Common myeloid progenitor, CD34-positive (primary cell): ENCODE measurements at regions not wholly inside any gene's neighbourhood (a gene's known extent, or its start where the extent isn't known, plus 50 kb on each side); places are given as distances from the start of the nearest gene placed in this dataset.

Experiments used
- CTCF ChIA-PET: fragments of 350-600 bp; sonication (Branson Sonifier 250); formaldehyde crosslinking; loops from one replicate; lab custom pipeline; 2021; ENCODE audit warnings: antibody characterized with exemption; lab: Charles Lee
- POLR2A ChIA-PET: fragments of 350-600 bp; sonication (Branson Sonifier 250); formaldehyde crosslinking; loops from one replicate; lab custom pipeline; 2021; ENCODE audit warnings: antibody characterized with exemption; lab: Charles Lee
- DNase-seq, 3 donors: peaks; one replicate each; pipeline versions ENCODE4 v3.0.0 to v3.0.0-alpha.2; 2013
- H3K27ac ChIP-seq, 2 experiments: 1 replicate in 1 of 2; 2 replicates in 1 of 2; pipeline ENCODE4 v1.7.0; 2013; ENCODE audit warnings: inconsistent platforms in 2 of 2, low read length in 2 of 2, mild to moderate bottlenecking in 2 of 2, low read depth in 1 of 2, moderate library complexity in 1 of 2; ENCODE audit not compliant: severe bottlenecking in 2 of 2, insufficient read depth in 1 of 2, poor library complexity in 1 of 2
- H3K27me3 ChIP-seq, 5 experiments: replicated peaks in 2 of 5; 1 replicate in 3 of 5; 2 replicates in 2 of 5; pipeline versions ENCODE4 v1.6.1 to v1.7.0; 2013; ENCODE audit warnings: low read length in 4 of 5, mild to moderate bottlenecking in 2 of 5, moderate library complexity in 2 of 5, inconsistent platforms in 1 of 5; ENCODE audit not compliant: insufficient read depth in 5 of 5, control insufficient read depth in 4 of 5
- H3K36me3 ChIP-seq, 4 experiments: 1 replicate in 2 of 4; 2 replicates in 2 of 4; pipeline versions ENCODE4 v1.6.1 to v1.7.0; 2013; ENCODE audit warnings: low read length in 3 of 4, control low read depth in 1 of 4, mild to moderate bottlenecking in 1 of 4; ENCODE audit not compliant: control insufficient read depth in 4 of 4, insufficient read depth in 4 of 4
- H3K4me1 ChIP-seq, 4 experiments: 1 replicate in 3 of 4; 2 replicates in 1 of 4; pipeline versions ENCODE4 v1.6.1 to v1.7.1; 2013; ENCODE audit warnings: low read length in 3 of 4, mild to moderate bottlenecking in 3 of 4, control low read depth in 1 of 4, inconsistent platforms in 1 of 4, moderate library complexity in 1 of 4; ENCODE audit not compliant: control insufficient read depth in 4 of 4, insufficient read depth in 4 of 4; ENCODE audit errors: control extremely low read depth in 1 of 4
- H3K4me3 ChIP-seq, 7 experiments: 1 replicate in 4 of 7; 2 replicates in 3 of 7; pipeline versions ENCODE4 v1.5.1 to v1.7.0; 2013; ENCODE audit warnings: mild to moderate bottlenecking in 7 of 7, low read length in 6 of 7, moderate library complexity in 6 of 7, inconsistent platforms in 2 of 7, low read depth in 2 of 7, control low read depth in 1 of 7; ENCODE audit not compliant: insufficient read depth in 4 of 7, control insufficient read depth in 1 of 7; ENCODE audit errors: extremely low read depth in 1 of 7
- H3K9me3 ChIP-seq, 5 experiments: 1 replicate in 4 of 5; 2 replicates in 1 of 5; pipeline versions ENCODE4 v1.6.1 to v1.7.1; 2013; ENCODE audit warnings: low read length in 4 of 5, mild to moderate bottlenecking in 2 of 5, inconsistent platforms in 1 of 5, low read depth in 1 of 5, moderate library complexity in 1 of 5; ENCODE audit not compliant: control insufficient read depth in 4 of 5, insufficient read depth in 2 of 5; ENCODE audit errors: control extremely low read depth in 1 of 5
- WGBS: methylation state at CpG from one replicate; pipeline ENCODE4 v1.1.5; 2013; ENCODE audit not compliant: insufficient coverage; 5-methylcytosine and 5-hydroxymethylcytosine counted together

DNA sequence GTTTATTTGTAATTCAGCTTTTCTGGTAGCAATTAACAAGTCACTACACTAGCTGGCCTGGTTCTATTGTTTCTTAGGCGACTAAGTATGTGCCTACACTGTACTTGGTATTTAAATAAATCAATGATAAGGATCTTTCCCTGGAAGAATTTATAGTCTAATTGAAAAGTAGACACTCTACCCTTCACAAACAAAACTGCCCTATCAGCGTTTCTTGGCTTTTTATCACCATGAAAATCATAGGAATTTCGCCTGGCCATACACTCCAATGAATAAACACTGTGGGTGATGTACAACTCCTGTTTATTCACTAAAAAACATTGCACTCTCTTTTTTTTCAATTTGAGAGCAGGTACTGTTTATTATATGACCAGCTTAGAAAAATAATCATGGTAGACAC is 702.9 kb upstream of the ADGRL2 start:
- Histone ChIP-seq H3K9me3 (no peaks in the 10 kb centered on the region), H3K4me3 (no peak overlapping the region), H3K27ac (no peak overlapping the region), H3K4me1 (no peaks in the 10 kb centered on the region), H3K36me3 (no peaks in the 10 kb centered on the region), H3K27me3 (no peaks in the 10 kb centered on the region)
- ChIA-PET POLR2A (no interaction called here), CTCF (no interaction called here)
- no peak for DNase-seq
- WGBS: 100% methylated on average over 2 of the region's 3 CpGs

DNA sequence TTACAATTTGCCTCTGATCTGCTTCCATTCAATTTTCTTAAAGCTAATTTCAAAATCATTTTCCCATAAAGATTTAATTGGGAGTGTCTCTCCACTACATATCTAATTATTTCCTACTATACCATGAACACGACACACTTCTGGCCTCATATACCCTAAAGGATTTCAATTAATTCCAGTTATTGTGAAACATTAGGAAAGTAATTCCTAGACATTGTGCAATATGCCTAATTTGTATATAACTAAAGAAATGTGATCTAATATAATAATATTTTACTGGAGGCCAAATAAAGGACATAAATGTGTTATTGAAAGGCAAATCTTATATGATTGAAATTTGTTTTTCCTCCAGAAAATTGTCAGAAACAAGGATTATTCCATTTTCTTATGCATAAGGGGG is 727.2 kb upstream of the ADGRL2 start:
- H3K9me3 ChIP-seq: no peaks in the 10 kb centered on the region
- POLR2A ChIA-PET: no interaction called here

DNA sequence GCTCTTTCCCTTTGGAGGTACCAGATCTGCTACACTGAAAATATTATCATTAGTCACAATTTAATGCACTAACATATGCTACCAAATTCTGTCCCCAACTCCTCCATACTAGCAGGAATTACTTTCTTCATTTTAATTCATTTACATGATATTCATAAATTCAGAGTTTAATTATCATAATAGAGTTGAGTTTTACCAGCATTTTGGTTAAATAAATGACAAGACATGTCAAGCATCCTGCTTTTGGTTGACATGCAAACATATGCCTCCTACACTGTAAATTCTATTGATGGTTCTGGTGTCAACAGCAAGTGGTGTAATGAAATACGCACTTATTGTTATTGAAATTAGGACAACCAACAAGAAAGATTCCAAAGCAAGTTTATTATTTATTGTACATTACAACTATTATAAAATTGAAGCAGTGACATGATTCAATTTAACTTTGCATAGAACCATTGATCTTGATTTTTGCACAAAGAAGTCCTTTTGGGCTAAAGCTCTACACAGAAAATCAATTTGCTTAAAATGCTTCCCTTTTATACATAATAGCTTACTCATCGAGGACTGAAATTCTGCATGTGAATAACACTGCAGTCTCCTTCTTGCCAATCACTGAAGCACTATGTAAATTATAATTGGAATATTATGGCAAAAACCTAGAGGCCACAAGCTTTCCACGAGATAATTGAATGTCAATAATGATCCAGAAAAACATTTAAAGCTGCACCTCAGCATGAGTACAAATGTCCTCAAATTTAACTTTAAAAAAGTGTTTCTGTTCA is 728.6 kb upstream of the ADGRL2 start:
- ChIA-PET POLR2A (no interaction called here), CTCF (no interaction called here)
- no peak for DNase-seq
- WGBS: no CpG with 5 or more reads among the region's 3 CpGs
- Histone ChIP-seq H3K27me3 (no peaks in the 10 kb centered on the region), H3K27ac (no peak overlapping the region), H3K36me3 (no peaks in the 10 kb centered on the region), H3K4me1 (no peaks in the 10 kb centered on the region), H3K9me3 (no peaks in the 10 kb centered on the region), H3K4me3 (no peak overlapping the region)

More for the DNA sequence above, 727.2 kb upstream of the ADGRL2 start:
- WGBS: no CpG with 5 or more reads among the region's 1 CpG
- no peak for DNase-seq
- Histone ChIP-seq H3K36me3 (no peaks in the 10 kb centered on the region), H3K27ac (no peak overlapping the region), H3K4me1 (no peaks in the 10 kb centered on the region), H3K27me3 (no peaks in the 10 kb centered on the region), H3K4me3 (no peak overlapping the region)
- CTCF ChIA-PET: no interaction called here

DNA sequence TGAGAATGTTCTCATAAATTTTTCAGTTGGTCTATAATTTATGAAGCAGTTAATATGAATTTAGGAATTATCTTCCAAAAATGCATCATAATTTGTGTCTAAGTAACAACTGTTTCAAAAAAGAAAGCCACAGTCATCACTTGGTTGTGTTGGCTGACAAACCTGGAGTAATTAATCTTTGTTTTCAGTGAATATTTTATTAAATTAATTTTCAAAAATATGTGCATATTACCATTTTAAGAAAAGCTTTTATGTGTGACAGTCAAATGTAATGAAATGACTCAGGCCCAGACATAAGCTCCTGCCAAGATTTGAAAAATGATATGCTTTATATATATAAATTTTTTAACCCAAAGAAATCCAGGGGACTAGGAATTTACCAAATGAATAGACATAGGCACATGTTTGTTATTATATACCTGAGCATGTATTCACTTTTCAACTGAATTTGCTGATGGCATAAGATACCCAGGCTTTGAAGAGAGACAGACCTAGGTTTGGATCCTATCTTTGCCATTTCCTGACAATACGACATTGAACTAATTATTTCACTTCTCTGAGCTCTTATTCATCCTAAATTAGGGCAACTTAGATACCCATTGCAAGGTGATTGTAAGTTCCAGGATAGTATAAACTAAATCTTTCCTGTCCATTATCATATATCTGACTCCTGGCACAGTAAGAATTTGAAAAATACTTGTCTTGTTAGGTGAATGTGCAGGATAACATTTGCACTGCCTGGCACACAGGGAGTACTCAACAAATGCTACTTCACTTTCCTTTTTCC is 729.5 kb upstream of the ADGRL2 start:
- no peak overlapping the region for H3K27ac ChIP-seq
- ChIA-PET POLR2A (no interaction called here), CTCF (no interaction called here)
- no peak for DNase-seq
- H3K4me3 ChIP-seq: no peak overlapping the region
- no peaks in the 10 kb centered on the region for H3K27me3 ChIP-seq
- WGBS: no CpG with 5 or more reads among the region's 1 CpG
- no peaks in the 10 kb centered on the region for H3K4me1 ChIP-seq
- H3K9me3 ChIP-seq: no peaks in the 10 kb centered on the region
- H3K36me3 ChIP-seq: no peaks in the 10 kb centered on the region

DNA sequence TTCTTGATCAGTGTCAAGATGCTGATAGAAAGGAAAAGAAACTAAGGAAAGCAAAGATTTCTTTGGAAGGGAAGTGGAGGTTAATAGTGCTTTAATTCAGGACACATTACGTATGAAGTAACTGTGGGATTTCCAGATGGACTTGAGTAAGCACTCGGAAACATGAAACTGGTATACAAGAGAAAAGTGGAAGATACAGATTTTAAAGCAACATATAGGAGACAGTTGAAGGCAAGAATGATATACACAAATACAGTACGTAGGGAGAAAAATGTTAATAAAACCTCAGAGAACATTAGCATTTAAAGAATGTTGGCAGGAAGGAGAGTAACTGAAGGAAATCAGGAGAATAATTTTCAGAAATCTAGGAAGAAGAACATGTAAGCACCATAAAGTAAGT is 730.9 kb upstream of the ADGRL2 start:
- 92% methylated on average over 3 of the region's 3 CpGs for WGBS
- Histone ChIP-seq H3K4me3 (no peak overlapping the region), H3K4me1 (no peaks in the 10 kb centered on the region), H3K27me3 (no peaks in the 10 kb centered on the region), H3K9me3 (no peaks in the 10 kb centered on the region), H3K27ac (no peak overlapping the region), H3K36me3 (no peaks in the 10 kb centered on the region)
- CTCF ChIA-PET: no interaction called here
- no peak for DNase-seq
- POLR2A ChIA-PET: no interaction called here

DNA sequence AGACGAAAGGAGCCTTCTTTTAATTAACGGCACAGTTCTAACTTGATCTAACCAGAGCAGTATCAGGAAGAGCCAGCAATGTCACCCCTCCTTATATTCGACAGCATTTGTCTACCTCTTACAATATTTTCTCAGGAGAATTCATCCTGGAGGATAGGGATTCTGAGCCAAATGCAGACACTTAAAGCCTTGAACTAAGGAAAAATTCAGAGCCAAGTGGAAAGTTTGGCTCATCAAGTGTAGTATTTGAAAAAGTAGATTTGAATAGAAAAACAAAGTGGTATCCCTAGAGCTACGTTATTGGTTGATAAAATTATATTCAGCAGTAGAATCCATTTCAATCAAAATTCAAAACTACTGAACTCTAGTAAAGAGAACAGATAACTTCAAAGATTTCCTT is 732.0 kb upstream of the ADGRL2 start:
- Histone ChIP-seq H3K4me1 (no peaks in the 10 kb centered on the region), H3K4me3 (no peak overlapping the region), H3K36me3 (no peaks in the 10 kb centered on the region), H3K27me3 (no peaks in the 10 kb centered on the region), H3K9me3 (no peaks in the 10 kb centered on the region), H3K27ac (no peak overlapping the region)
- ChIA-PET POLR2A (no interaction called here), CTCF (no interaction called here)
- DNase-seq: no peak
- WGBS: no CpG with 5 or more reads among the region's 4 CpGs

DNA sequence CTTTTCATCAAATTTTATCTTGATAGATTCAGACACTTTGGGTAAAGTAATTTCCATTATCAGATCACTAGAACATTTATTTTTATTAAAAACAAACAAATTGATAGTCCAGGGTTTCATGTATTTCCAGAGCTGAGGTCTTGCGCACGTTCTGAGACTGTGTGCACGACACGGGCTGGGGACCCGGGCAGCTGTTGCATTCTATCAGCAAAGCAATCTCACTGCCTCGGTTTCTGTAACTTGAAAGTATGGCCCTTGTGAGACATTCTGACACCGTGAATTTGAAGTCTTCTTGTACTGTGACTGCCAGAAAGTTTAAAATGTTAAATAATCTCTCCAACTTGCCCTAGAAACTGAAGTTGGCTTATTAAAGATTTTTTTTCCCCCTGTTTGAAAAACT is 746.9 kb upstream of the ADGRL2 start:
- ChIA-PET POLR2A (no interaction called here), CTCF (no interaction called here)
- no peak overlapping the region for H3K27ac ChIP-seq
- no peaks in the 10 kb centered on the region for H3K4me1 ChIP-seq
- DNase-seq: no peak
- H3K36me3 ChIP-seq: no peaks in the 10 kb centered on the region
- H3K27me3 ChIP-seq: no peaks in the 10 kb centered on the region
- no peaks in the 10 kb centered on the region for H3K9me3 ChIP-seq
- no peak overlapping the region for H3K4me3 ChIP-seq
- WGBS: 83% methylated on average over 7 of the region's 7 CpGs
